ENCODE measurements at regions not wholly inside any gene's neighbourhood (a gene's known extent, or its start where the extent isn't known, plus 50 kb on each side); places are given as distances from the start of the nearest gene placed in this dataset.

GRCh38 chr6:104201557-104201956 is 658.2 kb downstream of the HACE1 start:
- no peak for TF ChIP-seq ZNF24 (IDR thresholded peaks at IDR 0.05)
- TF ChIP-seq ZBTB33 (IDR thresholded peaks at IDR 0.05) = no peak
- TF ChIP-seq CTCF (IDR thresholded peaks at IDR 0.05 in 2 of 3, conservative IDR thresholded peaks at IDR 0.05 in 1 of 3; ENCODE audit: control insufficient read depth in 2 of 3, extremely low read depth in 1 of 3, insufficient read depth in 1 of 3, low read depth in 3 of 3, low read length in 3 of 3) = no peak
- TF ChIP-seq POLR2AphosphoS2 (IDR thresholded peaks at IDR 0.05; ENCODE audit: low read depth, low read length) = no peak
- no peak for TF ChIP-seq CBFB (IDR thresholded peaks at IDR 0.05; ENCODE audit: low read depth)
- TF ChIP-seq JUND (IDR thresholded peaks at IDR 0.05; ENCODE audit: low read depth, low read length) = no peak
- no peak for TF ChIP-seq RAD51 (IDR thresholded peaks at IDR 0.05)
- no peak for TF ChIP-seq KAT2A (conservative IDR thresholded peaks at IDR 0.05; ENCODE audit: control insufficient read depth, low read depth, low read length)
